OCI-LY1 (cell line): ENCODE measurements at regions not wholly inside any gene's neighbourhood (a gene's known extent, or its start where the extent isn't known, plus 50 kb on each side); places are given as distances from the start of the nearest gene placed in this dataset.
A peak's percentile ranks its signal among the peaks of the same experiment; 100 is the strongest.

Experiments used
- H2AFZ ChIP-seq: fragments of 200-600 bp; sonication (generic), shearing (Covaris generic); 2 replicates; pipeline ENCODE4 v1.6.0; 2014; ENCODE audit warnings: antibody characterized with exemption, mild to moderate bottlenecking, low read length
- H3F3A ChIP-seq: fragments of 200-600 bp; sonication (generic), shearing (Covaris generic); 2 replicates; pipeline ENCODE4 v1.6.0; 2014; ENCODE audit warnings: mild to moderate bottlenecking, antibody characterized with exemption, low read length, moderate library complexity; ENCODE audit not compliant: insufficient read depth
- H3K27ac ChIP-seq: fragments of 200-600 bp; sonication (generic); 2 replicates; pipeline ENCODE4 v1.5.1; 2014; ENCODE audit warnings: low read length, mixed run types, mild to moderate bottlenecking, low read depth; ENCODE audit not compliant: poor library complexity, severe bottlenecking
- H3K27me3 ChIP-seq: fragments of 200-600 bp; sonication (generic); 2 replicates; pipeline ENCODE4 v1.6.0; 2014; ENCODE audit warnings: antibody characterized with exemption, mild to moderate bottlenecking, low read length, moderate library complexity; ENCODE audit not compliant: insufficient read depth
- H3K36me3 ChIP-seq: fragments of 200-600 bp; sonication (generic); 2 replicates; pipeline ENCODE4 v1.6.1; 2014; ENCODE audit warnings: mild to moderate bottlenecking, antibody characterized with exemption, low read length, moderate library complexity, mixed read lengths; ENCODE audit not compliant: insufficient read depth
- H3K4me1 ChIP-seq: fragments of 200-600 bp; sonication (generic); 2 replicates; pipeline ENCODE4 v1.5.1; 2014; ENCODE audit warnings: mild to moderate bottlenecking, low read length, moderate library complexity; ENCODE audit not compliant: insufficient read depth, severe bottlenecking
- H3K4me2 ChIP-seq: fragments of 200-600 bp; sonication (generic), shearing (Covaris generic); 2 replicates; pipeline ENCODE4 v1.6.1; 2014; ENCODE audit warnings: low read length
- H3K4me3 ChIP-seq: fragments of 200-600 bp; sonication (generic); 2 replicates; pipeline ENCODE4 v1.5.1; 2014; ENCODE audit warnings: low read length, low read depth, mild to moderate bottlenecking, mixed read lengths; ENCODE audit not compliant: poor library complexity, severe bottlenecking
- H3K79me2 ChIP-seq: fragments of 200-600 bp; shearing (Covaris generic); 2 replicates; pipeline ENCODE4 v1.6.1; 2016; ENCODE audit warnings: mixed run types, low read length, mixed read lengths; ENCODE audit not compliant: insufficient read depth
- H3K9ac ChIP-seq: fragments of 200-600 bp; sonication (generic), shearing (Covaris generic); 2 replicates; pipeline ENCODE4 v1.6.1; 2014; ENCODE audit warnings: mild to moderate bottlenecking, low read length, mixed read lengths
- H3K9me2 ChIP-seq: fragments of 200-600 bp; sonication (generic), shearing (Covaris generic); 2 replicates; pipeline ENCODE4 v1.6.1; 2014; ENCODE audit warnings: low read depth, mild to moderate bottlenecking, low read length, mixed read lengths
- H3K9me3 ChIP-seq: fragments of 200-600 bp; shearing (Covaris generic); 2 replicates; pipeline ENCODE4 v1.6.1; 2014; ENCODE audit warnings: low read length, mixed read lengths
- H4K20me1 ChIP-seq: fragments of 200-600 bp; sonication (generic), shearing (Covaris generic); 2 replicates; pipeline ENCODE4 v1.6.0; 2016; ENCODE audit warnings: mild to moderate bottlenecking, low read length; ENCODE audit not compliant: insufficient read depth
- EZH2 ChIP-seq: fragments of 200-600 bp; sonication (generic), shearing (Covaris generic); IDR thresholded peaks from 2 replicates; pipeline ENCODE4 v1.8.0; 2017; ENCODE audit warnings: borderline replicate concordance, mixed run types, mild to moderate bottlenecking, antibody characterized with exemption, low read length, moderate library complexity, mixed read lengths
- TF ChIP-seq, protein P1 (sequence below): fragments of 200-600 bp; sonication (generic), shearing (Covaris generic); IDR thresholded peaks from 2 replicates; pipeline ENCODE4 v1.5.1; 2017; ENCODE audit warnings: mild to moderate bottlenecking, antibody characterized with exemption, low read length, moderate library complexity, mixed read lengths

GRCh38 chr2:12879649-12880048, 162.9 kb downstream of the TRIB2 start:
- H3K27me3 ChIP-seq: no peaks in the 10 kb centered on the region
- H3K9me3 ChIP-seq: no peaks in the 10 kb centered on the region
- H3K9ac ChIP-seq: no peak overlapping the region
- no peak overlapping the region for H2AFZ ChIP-seq
- no peak overlapping the region for H3K4me2 ChIP-seq
- H4K20me1 ChIP-seq: no peaks in the 10 kb centered on the region
- no peaks in the 10 kb centered on the region for H3F3A ChIP-seq
- H3K9me2 ChIP-seq: no peaks in the 10 kb centered on the region
- no peaks in the 10 kb centered on the region for H3K4me1 ChIP-seq
- no peaks in the 10 kb centered on the region for H3K36me3 ChIP-seq
- H3K4me3 ChIP-seq: no peak overlapping the region
- TF ChIP-seq, protein P1, sequence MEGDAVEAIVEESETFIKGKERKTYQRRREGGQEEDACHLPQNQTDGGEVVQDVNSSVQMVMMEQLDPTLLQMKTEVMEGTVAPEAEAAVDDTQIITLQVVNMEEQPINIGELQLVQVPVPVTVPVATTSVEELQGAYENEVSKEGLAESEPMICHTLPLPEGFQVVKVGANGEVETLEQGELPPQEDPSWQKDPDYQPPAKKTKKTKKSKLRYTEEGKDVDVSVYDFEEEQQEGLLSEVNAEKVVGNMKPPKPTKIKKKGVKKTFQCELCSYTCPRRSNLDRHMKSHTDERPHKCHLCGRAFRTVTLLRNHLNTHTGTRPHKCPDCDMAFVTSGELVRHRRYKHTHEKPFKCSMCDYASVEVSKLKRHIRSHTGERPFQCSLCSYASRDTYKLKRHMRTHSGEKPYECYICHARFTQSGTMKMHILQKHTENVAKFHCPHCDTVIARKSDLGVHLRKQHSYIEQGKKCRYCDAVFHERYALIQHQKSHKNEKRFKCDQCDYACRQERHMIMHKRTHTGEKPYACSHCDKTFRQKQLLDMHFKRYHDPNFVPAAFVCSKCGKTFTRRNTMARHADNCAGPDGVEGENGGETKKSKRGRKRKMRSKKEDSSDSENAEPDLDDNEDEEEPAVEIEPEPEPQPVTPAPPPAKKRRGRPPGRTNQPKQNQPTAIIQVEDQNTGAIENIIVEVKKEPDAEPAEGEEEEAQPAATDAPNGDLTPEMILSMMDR: no peak
- TF ChIP-seq EZH2: no peak
- H3K79me2 ChIP-seq: no peaks in the 10 kb centered on the region
- H3K27ac ChIP-seq: no peak overlapping the region

DNA sequence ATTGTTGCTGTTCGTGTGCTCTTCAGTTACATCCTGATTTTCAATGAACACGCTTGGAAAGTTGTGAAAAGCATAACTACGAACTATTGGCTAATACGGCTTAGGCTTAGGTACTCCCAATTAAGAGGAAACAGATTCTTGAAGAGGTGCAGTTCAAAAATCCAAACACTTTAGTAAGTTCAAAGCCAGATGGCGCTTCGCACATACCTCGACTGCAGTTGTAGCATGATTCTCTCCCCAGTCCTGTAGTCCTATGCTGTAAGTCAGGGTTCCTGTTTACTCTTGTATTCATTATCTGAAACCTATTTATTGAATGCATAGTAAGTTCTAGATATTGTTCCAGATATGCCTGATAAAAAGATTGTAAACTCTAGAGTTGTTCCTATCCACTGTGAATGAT, 165.2 kb downstream of the TRIB2 start:
- Histone ChIP-seq H3K27ac (no peak overlapping the region), H3K27me3 (no peaks in the 10 kb centered on the region), H3K9ac (no peak overlapping the region), H3K79me2 (no peaks in the 10 kb centered on the region), H3K4me3 (no peak overlapping the region), H3K4me2 (no peak overlapping the region), H3K9me3 (no peaks in the 10 kb centered on the region), H3K9me2 (no peaks in the 10 kb centered on the region), H3K4me1 (no peaks in the 10 kb centered on the region), H3K36me3 (no peaks in the 10 kb centered on the region), H4K20me1 (no peaks in the 10 kb centered on the region), H2AFZ (no peak overlapping the region), H3F3A (no peaks in the 10 kb centered on the region)
- TF ChIP-seq EZH2: no peak
- TF ChIP-seq, protein P1: peak; percentile 39; the same call in 1 of the 2 replicates

DNA sequence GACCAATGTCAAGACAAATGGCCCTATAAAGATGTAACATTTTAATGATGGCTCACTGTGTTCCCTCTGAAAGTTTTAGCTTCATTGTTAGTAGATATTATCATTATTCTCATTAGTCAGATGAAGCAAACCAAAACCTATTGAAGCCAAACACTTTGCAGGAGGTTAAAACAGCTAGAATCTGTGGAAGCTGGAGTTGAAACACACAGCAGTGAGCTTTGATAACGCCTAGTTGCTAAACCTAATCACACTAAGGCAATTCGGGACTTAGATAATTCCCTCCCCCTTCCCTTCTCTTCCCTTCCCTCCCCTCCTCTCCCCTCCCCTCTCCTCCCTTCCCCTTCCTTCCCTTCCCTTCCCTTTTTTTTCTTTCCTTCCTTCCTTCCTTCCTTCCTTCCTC, 165.7 kb downstream of the TRIB2 start:
- H3K4me1 ChIP-seq: no peaks in the 10 kb centered on the region
- H3K27ac ChIP-seq: no peak overlapping the region
- no peaks in the 10 kb centered on the region for H3K36me3 ChIP-seq
- TF ChIP-seq, protein P1: no peak
- no peak for TF ChIP-seq EZH2
- H3K9me3 ChIP-seq: no peaks in the 10 kb centered on the region
- no peaks in the 10 kb centered on the region for H3K27me3 ChIP-seq
- H3K79me2 ChIP-seq: no peaks in the 10 kb centered on the region
- H3F3A ChIP-seq: no peaks in the 10 kb centered on the region
- no peaks in the 10 kb centered on the region for H4K20me1 ChIP-seq
- no peak overlapping the region for H3K4me3 ChIP-seq
- H3K9ac ChIP-seq: no peak overlapping the region
- H3K4me2 ChIP-seq: no peak overlapping the region
- H2AFZ ChIP-seq: no peak overlapping the region
- H3K9me2 ChIP-seq: no peaks in the 10 kb centered on the region
